DOHH2 (cell line): ENCODE measurements at regions not wholly inside any gene's neighbourhood (a gene's known extent, or its start where the extent isn't known, plus 50 kb on each side); places are given as distances from the start of the nearest gene placed in this dataset.

Experiments
- H3F3A ChIP-seq: fragments of 200-600 bp; sonication (generic), shearing (Covaris generic); 2 replicates; pipeline ENCODE4 v1.6.0; 2016; ENCODE audit warnings: antibody characterized with exemption, mild to moderate bottlenecking; ENCODE audit not compliant: control insufficient read depth, insufficient read depth
- H3K27ac ChIP-seq: fragments of 200-600 bp; sonication (generic); 2 replicates; pipeline ENCODE4 v1.5.1; 2014; ENCODE audit warnings: low read depth, mild to moderate bottlenecking, low read length, moderate library complexity
- H3K27me3 ChIP-seq: fragments of 200-600 bp; sonication (generic); 2 replicates; pipeline ENCODE4 v1.6.1; 2014; ENCODE audit warnings: mild to moderate bottlenecking, low read length, mixed read lengths; ENCODE audit not compliant: control insufficient read depth
- H3K36me3 ChIP-seq: fragments of 200-600 bp; sonication (generic); 2 replicates; pipeline ENCODE4 v1.6.1; 2014; ENCODE audit warnings: mild to moderate bottlenecking, low read length, moderate library complexity, mixed read lengths; ENCODE audit not compliant: control insufficient read depth
- H3K4me1 ChIP-seq: fragments of 200-600 bp; sonication (generic); 2 replicates; pipeline ENCODE4 v1.6.1; 2014; ENCODE audit warnings: mild to moderate bottlenecking, low read length, mixed read lengths; ENCODE audit not compliant: control insufficient read depth
- H3K4me2 ChIP-seq: fragments of 200-600 bp; sonication (generic); 2 replicates; pipeline ENCODE4 v1.6.0; 2014; ENCODE audit warnings: mild to moderate bottlenecking, low read length, moderate library complexity
- H3K4me3 ChIP-seq: fragments of 200-600 bp; sonication (generic); 2 replicates; pipeline ENCODE4 v1.5.1; 2014; ENCODE audit warnings: mild to moderate bottlenecking, low read length, mixed read lengths
- H3K79me2 ChIP-seq: fragments of 200-600 bp; sonication (generic); 2 replicates; pipeline ENCODE4 v1.6.1; 2014; ENCODE audit warnings: mild to moderate bottlenecking, low read length, mixed read lengths; ENCODE audit not compliant: control insufficient read depth
- H3K9me2 ChIP-seq: fragments of 200-600 bp; sonication (generic); replicated peaks from 2 replicates; pipeline ENCODE4 v1.6.1; 2014; ENCODE audit warnings: mild to moderate bottlenecking, low read length, mixed read lengths; ENCODE audit not compliant: control insufficient read depth
- H3K9me3 ChIP-seq: fragments of 200-600 bp; sonication (generic); 2 replicates; pipeline ENCODE4 v1.6.1; 2014; ENCODE audit warnings: antibody characterized with exemption, low read length, mixed read lengths; ENCODE audit not compliant: control insufficient read depth, insufficient read depth
- H4K20me1 ChIP-seq: fragments of 200-600 bp; sonication (generic); 2 replicates; pipeline ENCODE4 v1.6.0; 2014; ENCODE audit warnings: low read depth, mild to moderate bottlenecking, antibody characterized with exemption, low read length, moderate library complexity; ENCODE audit not compliant: control insufficient read depth, insufficient read depth
- CTCF ChIP-seq: fragments of 200-600 bp; sonication (generic); IDR thresholded peaks from one replicate; pipeline ENCODE4 v1.5.1; 2014; ENCODE audit warnings: antibody characterized with exemption, mild to moderate bottlenecking, low read depth, low read length; ENCODE audit not compliant: poor library complexity, severe bottlenecking
- EZH2phosphoT487 ChIP-seq: fragments of 200-600 bp; sonication (generic); IDR thresholded peaks from 2 replicates; pipeline ENCODE4 v1.6.1; 2017; ENCODE audit warnings: borderline replicate concordance, mild to moderate bottlenecking, antibody characterized with exemption, low read length, moderate library complexity, mixed read lengths

GRCh38 chr15:35170207-35170606, 85.1 kb upstream of the NANOGP8 start:
- Histone ChIP-seq H3K79me2 (no peaks in the 10 kb centered on the region), H3K4me2 (no peak overlapping the region), H3K36me3 (no peaks in the 10 kb centered on the region), H3K4me3 (no peak overlapping the region), H3K27ac (no peak overlapping the region), H3K9me2 (no peaks in the 10 kb centered on the region), H3K27me3 (peaks cover 12% of the 10 kb centered on the region), H3K9me3 (no peaks in the 10 kb centered on the region), H3K4me1 (no peaks in the 10 kb centered on the region), H3F3A (no peaks in the 10 kb centered on the region), H4K20me1 (no peaks in the 10 kb centered on the region)
- TF ChIP-seq EZH2phosphoT487 = no peak
- TF ChIP-seq CTCF = no peak

- Histone ChIP-seq H3F3A (no peaks in the 10 kb centered on the region), H3K27ac (no peak overlapping the region), H3K4me3 (no peak overlapping the region), H3K79me2 (no peaks in the 10 kb centered on the region), H4K20me1 (no peaks in the 10 kb centered on the region), H3K36me3 (no peaks in the 10 kb centered on the region), H3K9me3 (no peaks in the 10 kb centered on the region), H3K27me3 (peaks cover 12% of the 10 kb centered on the region), H3K4me1 (no peaks in the 10 kb centered on the region), H3K9me2 (no peaks in the 10 kb centered on the region), H3K4me2 (no peak overlapping the region)
- TF ChIP-seq EZH2phosphoT487 = no peak
- TF ChIP-seq CTCF = no peak
Measured at GRCh38 chr15:35168464-35168863, 83.4 kb upstream of the NANOGP8 start.

- H3F3A ChIP-seq = no peaks in the 10 kb centered on the region
- H3K4me2 ChIP-seq = no peak overlapping the region
- H3K4me1 ChIP-seq = no peaks in the 10 kb centered on the region
- TF ChIP-seq CTCF (no peak), EZH2phosphoT487 (no peak)
- no peaks in the 10 kb centered on the region for H3K79me2 ChIP-seq
- H3K27me3 ChIP-seq = peaks cover 12% of the 10 kb centered on the region
- H3K36me3 ChIP-seq = no peaks in the 10 kb centered on the region
- no peak overlapping the region for H3K27ac ChIP-seq
- no peaks in the 10 kb centered on the region for H4K20me1 ChIP-seq
- no peaks in the 10 kb centered on the region for H3K9me2 ChIP-seq
- no peak overlapping the region for H3K4me3 ChIP-seq
- H3K9me3 ChIP-seq = no peaks in the 10 kb centered on the region
Measured at GRCh38 chr15:35167675-35168074, 82.6 kb upstream of the NANOGP8 start.
